ENCODE measurements at regions not wholly inside any gene's neighbourhood (a gene's known extent, or its start where the extent isn't known, plus 50 kb on each side); places are given as distances from the start of the nearest gene placed in this dataset.
"Not testable (repeated sequence)": the region's sequence is repeated elsewhere in the genome, so short reads cannot be mapped to it uniquely, and the experiment has no call there.

DNA sequence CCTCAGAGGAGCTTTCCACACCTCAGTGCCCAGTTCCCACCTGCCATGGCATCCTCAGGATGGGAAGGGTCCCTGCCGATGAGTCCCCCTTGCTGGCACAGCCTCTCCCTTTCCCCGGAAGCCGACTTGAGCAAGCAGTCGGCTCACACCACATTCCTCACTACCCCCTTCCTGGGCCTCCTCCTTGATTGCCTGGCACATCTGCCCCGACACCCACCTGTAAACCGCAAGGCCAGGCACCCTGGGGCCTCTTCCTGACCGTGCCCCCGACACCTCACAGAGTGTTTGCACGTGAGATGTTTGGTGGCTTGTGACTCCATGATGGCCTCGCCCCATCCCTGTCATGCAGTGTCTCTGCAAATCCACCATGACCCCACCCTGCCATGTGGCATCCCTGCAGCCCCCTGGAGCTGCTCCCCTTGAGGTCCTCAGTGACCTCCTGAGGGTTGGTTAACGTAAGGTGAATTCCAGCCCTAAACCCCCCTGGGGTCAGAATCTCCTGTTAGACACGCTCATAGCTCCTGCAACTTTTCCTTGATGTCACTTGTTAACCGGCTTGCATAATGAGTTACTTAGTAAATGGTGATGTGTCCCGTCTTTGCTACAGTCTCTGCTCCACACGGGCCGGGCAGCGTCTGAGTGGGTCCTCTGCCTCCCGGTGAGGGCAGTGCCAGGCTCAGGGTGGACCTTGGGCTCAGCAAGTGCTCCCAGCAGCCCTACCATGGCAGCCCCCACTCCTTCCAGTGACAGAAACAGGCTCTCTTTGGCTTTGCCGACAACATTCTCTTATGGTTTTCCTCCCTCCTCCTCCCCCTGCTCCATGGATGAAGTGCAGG is 115.9 kb upstream of the FRMD1 start:
- H3K27me3 Mint-ChIP-seq, result no peaks in the 10 kb centered on the region
- H3K4me1 Mint-ChIP-seq (ENCODE audit: low read depth), result no peaks in the 10 kb centered on the region
- no peak overlapping the region for H3K4me3 Mint-ChIP-seq
- no peaks in the 10 kb centered on the region for H3K9me3 Mint-ChIP-seq (ENCODE audit: low read depth)
- no peaks in the 10 kb centered on the region for H3K36me3 Mint-ChIP-seq
- H3K27ac Mint-ChIP-seq, result no peak overlapping the region

DNA sequence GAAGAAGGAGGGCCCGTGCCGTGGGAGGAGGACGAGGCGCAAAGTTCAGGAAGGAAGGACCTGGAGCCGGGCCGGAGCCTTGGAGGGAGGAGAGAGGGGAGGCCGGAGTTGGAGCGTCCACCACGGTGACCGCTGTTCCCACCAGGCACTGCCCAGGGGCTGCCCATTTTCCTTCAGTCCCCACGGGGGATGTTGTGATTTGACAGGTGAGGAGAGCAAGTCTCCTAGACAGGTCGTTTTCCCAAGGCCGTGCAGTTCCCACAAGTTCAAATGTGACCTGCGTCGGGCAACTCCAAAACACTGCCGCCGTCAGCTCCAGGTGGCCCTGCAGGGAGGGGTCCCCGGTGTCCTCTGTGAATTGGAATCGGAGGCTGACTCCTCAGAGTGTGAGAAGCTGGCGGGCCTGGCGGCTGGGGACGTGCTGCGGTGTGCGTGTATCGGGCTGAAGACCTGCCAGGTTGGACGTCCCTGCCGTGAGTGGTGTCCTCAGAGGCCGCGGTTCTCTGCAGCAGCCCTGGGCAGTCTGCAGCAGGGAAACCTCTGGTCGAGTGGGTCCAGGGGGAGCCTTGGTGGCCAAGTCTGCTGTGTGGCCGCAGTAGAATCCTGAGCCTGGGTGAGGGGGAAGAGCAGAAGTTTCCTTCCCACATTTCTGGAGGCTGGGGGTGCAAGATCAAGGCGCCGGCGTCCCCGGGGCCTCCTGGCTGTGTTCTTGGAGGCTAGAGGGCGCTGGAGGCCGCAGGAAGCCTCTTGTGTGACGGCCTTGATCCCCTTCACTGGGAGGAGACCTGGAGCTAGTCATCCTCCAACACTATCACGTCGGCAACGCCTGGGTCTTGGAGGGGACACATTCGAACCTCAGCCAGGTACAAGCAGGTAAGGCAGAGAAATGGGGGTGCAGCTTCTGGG is 115.1 kb upstream of the FRMD1 start:
- no peaks in the 10 kb centered on the region for H3K4me1 Mint-ChIP-seq (ENCODE audit: low read depth)
- H3K9me3 Mint-ChIP-seq (ENCODE audit: low read depth), result no peaks in the 10 kb centered on the region
- H3K27me3 Mint-ChIP-seq, result no peaks in the 10 kb centered on the region
- H3K27ac Mint-ChIP-seq, result no peak overlapping the region
- no peak overlapping the region for H3K4me3 Mint-ChIP-seq
- no peaks in the 10 kb centered on the region for H3K36me3 Mint-ChIP-seq

- no peaks in the 10 kb centered on the region for H3K4me1 Mint-ChIP-seq (ENCODE audit: low read depth)
- H3K36me3 Mint-ChIP-seq, result no peaks in the 10 kb centered on the region
- no peaks in the 10 kb centered on the region for H3K27me3 Mint-ChIP-seq
- no peaks in the 10 kb centered on the region for H3K9me3 Mint-ChIP-seq (ENCODE audit: low read depth)
- H3K27ac Mint-ChIP-seq, result no peak overlapping the region
- H3K4me3 Mint-ChIP-seq, result no peak overlapping the region
Observed at GRCh38 chr6:168192901-168193815, 114.1 kb upstream of the FRMD1 start.

DNA sequence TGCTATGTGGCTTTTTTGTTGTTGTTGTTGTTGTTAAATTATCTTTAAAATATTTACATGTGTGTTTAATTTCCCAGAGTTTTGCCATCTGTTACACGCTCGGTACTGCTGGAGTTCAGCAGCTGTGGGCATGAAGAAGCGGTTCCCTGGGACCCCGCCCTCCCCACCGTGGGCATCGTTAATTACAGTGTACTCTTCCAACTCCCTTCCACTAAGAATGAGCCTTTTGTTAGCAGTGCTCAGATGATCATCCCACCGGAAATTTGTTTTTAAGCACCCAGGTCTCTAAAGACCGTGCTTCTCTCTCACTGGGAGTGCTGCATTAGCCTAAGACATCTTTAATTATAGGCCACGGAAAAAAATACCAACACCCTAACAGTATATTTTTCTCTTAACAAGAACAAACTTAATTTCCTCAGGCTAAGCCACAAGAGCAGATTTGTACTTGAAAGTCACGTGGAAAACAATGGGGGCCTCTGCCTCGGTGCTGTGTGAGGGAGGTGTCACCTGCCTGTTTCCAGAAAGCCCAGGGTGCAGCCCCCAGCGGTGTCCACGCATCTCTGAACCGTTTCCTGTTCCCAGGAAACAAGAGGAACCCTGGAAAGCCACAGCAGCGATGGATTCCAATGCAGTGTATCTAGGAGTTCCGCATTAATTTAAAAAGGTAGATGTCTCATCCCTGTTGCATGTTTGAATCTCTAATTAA is 113.3 kb upstream of the FRMD1 start:
- H3K36me3 Mint-ChIP-seq, result no peaks in the 10 kb centered on the region
- no peaks in the 10 kb centered on the region for H3K4me1 Mint-ChIP-seq (ENCODE audit: low read depth)
- H3K27me3 Mint-ChIP-seq, result no peaks in the 10 kb centered on the region
- H3K27ac Mint-ChIP-seq, result no peak overlapping the region
- no peak overlapping the region for H3K4me3 Mint-ChIP-seq
- H3K9me3 Mint-ChIP-seq (ENCODE audit: low read depth), result no peaks in the 10 kb centered on the region

DNA sequence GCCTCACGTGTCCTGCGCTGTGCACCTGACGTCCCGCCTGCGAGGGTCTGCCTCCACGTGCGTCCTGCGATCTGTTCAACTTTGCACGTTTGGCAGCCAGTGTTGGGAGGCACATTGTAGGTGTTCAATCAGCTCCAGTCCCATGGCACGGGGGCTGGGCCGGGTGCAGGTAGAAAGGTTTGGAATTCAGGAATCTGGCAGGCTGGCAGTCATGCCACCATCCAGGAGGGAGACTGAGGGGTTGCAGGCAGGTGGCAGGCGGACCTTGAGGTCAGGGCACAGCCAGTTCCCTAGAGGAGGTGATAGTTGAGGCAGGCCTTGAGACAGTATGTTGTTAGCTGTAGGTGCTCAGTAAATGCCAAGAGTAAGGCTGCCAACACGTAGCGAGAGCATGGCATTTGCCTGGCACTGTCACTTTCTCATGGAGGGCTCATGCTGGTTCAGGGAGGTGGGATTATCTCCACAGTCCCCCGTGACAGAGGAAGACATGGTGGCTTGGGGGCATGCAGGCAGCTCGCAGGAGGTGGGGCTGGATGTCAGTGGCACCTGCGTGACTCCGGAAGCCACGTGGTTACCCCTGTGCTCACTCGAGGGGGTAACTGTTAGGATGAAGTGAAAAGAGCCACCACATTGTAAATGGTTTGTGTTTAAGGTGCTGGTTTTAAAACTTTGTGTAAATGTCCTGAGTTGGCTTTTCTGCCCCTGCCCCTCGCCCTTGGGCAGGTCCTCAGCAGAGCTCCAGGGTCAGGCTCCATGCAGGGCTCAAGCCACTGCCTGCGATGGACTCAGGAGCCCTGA is 111.8 kb upstream of the FRMD1 start:
- Mint-ChIP-seq H3K4me1 (ENCODE audit: low read depth) (no peaks in the 10 kb centered on the region), H3K36me3 (no peaks in the 10 kb centered on the region), H3K27me3 (no peaks in the 10 kb centered on the region), H3K4me3 (no peak overlapping the region), H3K27ac (no peak overlapping the region), H3K9me3 (ENCODE audit: low read depth) (no peaks in the 10 kb centered on the region)

GRCh38 chr6:168190014-168190405 is 111.0 kb upstream of the FRMD1 start:
- Mint-ChIP-seq H3K27me3 (no peaks in the 10 kb centered on the region), H3K27ac (no peak overlapping the region), H3K4me1 (ENCODE audit: low read depth) (no peaks in the 10 kb centered on the region), H3K36me3 (no peaks in the 10 kb centered on the region), H3K4me3 (no peak overlapping the region), H3K9me3 (ENCODE audit: low read depth) (no peaks in the 10 kb centered on the region)

DNA sequence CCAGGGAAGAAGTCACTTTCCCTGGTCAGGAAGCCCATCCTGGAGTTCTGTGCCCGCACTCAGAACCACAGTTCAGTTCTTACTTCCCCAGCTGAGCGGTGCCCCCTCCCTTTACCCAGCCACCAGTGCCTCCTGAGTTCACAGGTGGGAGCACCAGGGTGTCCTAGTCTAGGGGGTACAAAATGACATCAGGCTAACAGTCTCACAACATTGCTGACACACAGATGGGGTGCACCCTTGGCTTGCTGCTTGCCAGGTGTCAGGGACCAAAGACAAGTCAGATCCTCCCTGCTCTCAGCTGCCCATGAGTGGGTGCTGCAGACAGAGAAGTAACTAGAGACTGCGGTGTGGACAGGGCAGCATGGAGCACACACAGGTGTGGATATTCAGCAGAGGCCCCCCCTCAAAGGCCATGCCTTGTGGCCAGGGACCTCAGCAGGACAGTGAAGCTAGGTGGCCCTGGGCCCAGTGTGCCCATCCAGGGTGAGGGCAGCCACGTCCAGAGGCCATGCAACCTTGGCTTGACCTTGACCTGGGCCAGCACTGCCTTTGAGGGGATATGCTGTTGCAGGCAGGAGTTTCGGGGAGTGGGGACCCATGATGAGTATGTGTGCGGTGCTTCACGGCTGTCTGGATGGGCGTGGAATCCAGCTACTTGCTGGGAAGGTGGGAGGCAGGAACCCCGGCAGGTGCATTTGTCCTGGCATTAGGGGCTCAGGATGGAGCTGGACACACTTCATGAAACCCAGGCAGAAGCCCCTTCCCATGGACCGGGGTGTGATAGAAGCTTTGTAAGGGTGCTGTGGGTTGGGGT is 110.4 kb upstream of the FRMD1 start:
- Mint-ChIP-seq H3K9me3 (ENCODE audit: low read depth) (no peaks in the 10 kb centered on the region), H3K4me3 (no peak overlapping the region), H3K27me3 (no peaks in the 10 kb centered on the region), H3K4me1 (ENCODE audit: low read depth) (no peaks in the 10 kb centered on the region), H3K36me3 (no peaks in the 10 kb centered on the region), H3K27ac (no peak overlapping the region)

DNA sequence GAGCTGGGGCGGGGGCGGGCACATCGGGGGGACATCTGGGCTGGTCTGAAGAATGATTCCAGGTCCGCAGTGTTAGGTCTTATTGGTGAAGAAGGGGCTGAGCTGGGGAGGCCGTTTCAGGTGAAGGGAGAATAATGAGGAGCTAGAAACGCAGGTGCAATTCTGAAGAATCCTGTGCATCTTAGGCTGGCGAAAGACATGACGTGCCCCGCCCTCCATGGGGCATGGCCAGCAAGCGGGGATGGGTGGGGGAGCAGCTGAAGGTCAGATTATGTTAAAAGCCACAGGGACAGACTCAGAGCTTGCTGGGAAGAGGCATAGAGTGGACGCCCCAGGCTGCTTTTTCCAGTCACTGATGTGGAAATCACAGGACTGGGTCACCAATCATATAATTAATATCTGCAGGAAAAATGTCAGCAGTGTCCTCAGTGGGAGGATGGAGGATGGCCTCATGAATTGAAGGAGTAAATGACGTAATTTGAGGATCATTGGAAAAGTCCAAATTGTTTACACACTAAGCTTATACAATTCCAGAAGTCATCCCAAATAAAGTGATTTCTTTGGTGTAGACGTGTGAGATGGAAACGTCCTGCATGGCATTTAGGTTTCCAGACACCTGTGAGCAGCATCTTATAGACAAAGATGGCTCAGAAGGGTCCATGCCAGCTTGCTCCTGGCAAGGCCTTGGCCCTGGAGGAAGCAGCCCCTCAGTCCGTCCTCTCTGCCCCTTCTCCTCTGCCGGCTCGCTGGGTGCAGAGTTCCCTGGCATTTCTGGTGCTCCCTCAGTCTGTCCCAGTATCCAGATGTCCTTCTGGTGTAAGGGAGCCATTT is 109.6 kb upstream of the FRMD1 start:
- H3K27ac Mint-ChIP-seq, result no peak overlapping the region
- H3K36me3 Mint-ChIP-seq, result no peaks in the 10 kb centered on the region
- no peaks in the 10 kb centered on the region for H3K27me3 Mint-ChIP-seq
- H3K9me3 Mint-ChIP-seq (ENCODE audit: low read depth), result no peaks in the 10 kb centered on the region
- H3K4me1 Mint-ChIP-seq (ENCODE audit: low read depth), result no peaks in the 10 kb centered on the region
- no peak overlapping the region for H3K4me3 Mint-ChIP-seq

DNA sequence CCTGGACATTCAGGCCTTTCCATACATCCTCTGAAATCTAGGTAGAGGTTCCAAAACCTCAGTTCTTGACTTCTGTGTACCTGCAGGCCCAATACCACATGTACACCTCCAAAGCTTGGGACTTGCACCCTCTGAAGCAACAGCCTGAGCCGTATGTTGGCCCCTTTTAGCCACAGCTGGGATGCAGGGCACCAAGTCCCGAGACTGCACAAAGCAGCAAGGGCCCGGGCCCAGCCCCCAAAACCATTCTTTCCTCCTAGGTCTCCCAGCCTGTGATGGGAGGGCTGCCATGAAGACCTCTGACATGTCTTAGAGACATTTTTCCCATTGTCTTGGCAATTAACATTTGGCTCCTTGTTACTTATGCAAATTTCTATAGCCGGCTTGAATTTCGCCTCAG is 107.4 kb upstream of the FRMD1 start:
- H3K27me3 Mint-ChIP-seq, result no peaks in the 10 kb centered on the region
- no peaks in the 10 kb centered on the region for H3K36me3 Mint-ChIP-seq
- no peak overlapping the region for H3K4me3 Mint-ChIP-seq
- no peak overlapping the region for H3K27ac Mint-ChIP-seq
- no peaks in the 10 kb centered on the region for H3K4me1 Mint-ChIP-seq (ENCODE audit: low read depth)
- no peaks in the 10 kb centered on the region for H3K9me3 Mint-ChIP-seq (ENCODE audit: low read depth)

- H3K36me3 Mint-ChIP-seq; H3K27ac Mint-ChIP-seq; H3K4me3 Mint-ChIP-seq; H3K27me3 Mint-ChIP-seq; H3K9me3 Mint-ChIP-seq (ENCODE audit: low read depth); H3K4me1 Mint-ChIP-seq (ENCODE audit: low read depth): not testable (repeated sequence)
Observed at GRCh38 chr6:168186018-168186417, 107.0 kb upstream of the FRMD1 start.

DNA sequence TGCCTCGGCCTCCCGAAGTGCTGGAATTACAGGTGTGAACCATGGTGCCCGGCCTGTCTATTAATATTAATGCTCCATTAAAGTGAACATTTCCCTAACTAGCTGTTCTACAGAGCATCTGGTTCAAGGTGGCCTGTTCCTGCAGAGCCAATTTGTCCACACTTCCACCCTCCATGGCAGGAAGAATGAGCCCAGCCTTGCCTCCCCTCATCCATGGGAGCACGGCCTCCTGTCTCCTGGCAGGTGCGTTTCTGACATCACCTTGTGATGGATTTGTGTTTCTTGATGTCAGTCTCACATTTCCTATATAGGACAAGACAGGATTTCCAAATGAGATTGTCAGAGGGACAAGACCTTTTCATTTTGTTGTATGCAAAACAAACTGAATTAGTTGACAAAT is 105.7 kb upstream of the FRMD1 start:
- H3K36me3 Mint-ChIP-seq, result no peaks in the 10 kb centered on the region
- H3K27ac Mint-ChIP-seq, result no peak overlapping the region

GRCh38 chr6:168183613-168183970 is 104.6 kb upstream of the FRMD1 start:
- H3K27ac Mint-ChIP-seq, result no peak overlapping the region
- no peak overlapping the region for H3K4me3 Mint-ChIP-seq
- no peaks in the 10 kb centered on the region for H3K27me3 Mint-ChIP-seq
- H3K36me3 Mint-ChIP-seq, result no peaks in the 10 kb centered on the region
- no peaks in the 10 kb centered on the region for H3K9me3 Mint-ChIP-seq (ENCODE audit: low read depth)
- H3K4me1 Mint-ChIP-seq (ENCODE audit: low read depth), result no peaks in the 10 kb centered on the region

More for the DNA sequence above, 105.7 kb upstream of the FRMD1 start:
- no peaks in the 10 kb centered on the region for H3K9me3 Mint-ChIP-seq (ENCODE audit: low read depth)
- no peaks in the 10 kb centered on the region for H3K4me1 Mint-ChIP-seq (ENCODE audit: low read depth)
- no peak overlapping the region for H3K4me3 Mint-ChIP-seq
- no peaks in the 10 kb centered on the region for H3K27me3 Mint-ChIP-seq
